ENCODE measurements at regions not wholly inside any gene's neighbourhood (a gene's known extent, or its start where the extent isn't known, plus 50 kb on each side); places are given as distances from the start of the nearest gene placed in this dataset.

GRCh38 chr5:175388531-175388930, 55.5 kb downstream of the DRD1 start:
- TF ChIP-seq CTCF (conservative IDR thresholded peaks at IDR 0.05): no peak
- Mint-ChIP-seq H3K27ac (ENCODE audit: unreplicated experiment) (no peak overlapping the region), H3K9me3 (no peaks in the 10 kb centered on the region), H3K36me3 (ENCODE audit: low read depth) (no peaks in the 10 kb centered on the region), H3K27me3 (ENCODE audit: low read depth) (peaks cover 13% of the 10 kb centered on the region), H3K4me1 (peaks cover 12% of the 10 kb centered on the region), H3K4me3 (no peak overlapping the region)
- DNase-seq (ENCODE audit: low read depth, low spot score): no peak

- H3K4me1 Mint-ChIP-seq: peaks cover 21% of the 10 kb centered on the region
- TF ChIP-seq CTCF (conservative IDR thresholded peaks at IDR 0.05): no peak
- no peaks in the 10 kb centered on the region for H3K36me3 Mint-ChIP-seq (ENCODE audit: low read depth)
- DNase-seq (ENCODE audit: low read depth, low spot score): no peak
- H3K9me3 Mint-ChIP-seq: no peaks in the 10 kb centered on the region
- H3K27ac Mint-ChIP-seq (ENCODE audit: unreplicated experiment): peak overlapping the region; percentile 36
- no peak overlapping the region for H3K4me3 Mint-ChIP-seq
- H3K27me3 Mint-ChIP-seq (ENCODE audit: low read depth): peaks cover 13% of the 10 kb centered on the region
Observed at GRCh38 chr5:175387144-175387543, 56.8 kb downstream of the DRD1 start.

- no peak overlapping the region for H3K4me3 Mint-ChIP-seq
- H3K4me1 Mint-ChIP-seq: peaks cover 21% of the 10 kb centered on the region
- DNase-seq (ENCODE audit: low read depth, low spot score): no peak
- H3K27ac Mint-ChIP-seq (ENCODE audit: unreplicated experiment): no peak overlapping the region
- H3K27me3 Mint-ChIP-seq (ENCODE audit: low read depth): peaks cover 14% of the 10 kb centered on the region
- no peaks in the 10 kb centered on the region for H3K9me3 Mint-ChIP-seq
- TF ChIP-seq CTCF (conservative IDR thresholded peaks at IDR 0.05): no peak
- H3K36me3 Mint-ChIP-seq (ENCODE audit: low read depth): no peaks in the 10 kb centered on the region
Observed at GRCh38 chr5:175386526-175386925, 57.5 kb downstream of the DRD1 start.

- peaks cover 21% of the 10 kb centered on the region for H3K4me1 Mint-ChIP-seq
- H3K27ac Mint-ChIP-seq (ENCODE audit: unreplicated experiment): no peak overlapping the region
- no peaks in the 10 kb centered on the region for H3K9me3 Mint-ChIP-seq
- DNase-seq (ENCODE audit: low read depth, low spot score): no peak
- peaks cover 20% of the 10 kb centered on the region for H3K27me3 Mint-ChIP-seq (ENCODE audit: low read depth)
- no peaks in the 10 kb centered on the region for H3K36me3 Mint-ChIP-seq (ENCODE audit: low read depth)
- no peak for TF ChIP-seq CTCF (conservative IDR thresholded peaks at IDR 0.05)
- no peak overlapping the region for H3K4me3 Mint-ChIP-seq
Observed at GRCh38 chr5:175385691-175386362, 58.2 kb downstream of the DRD1 start.

- H3K27me3 Mint-ChIP-seq (ENCODE audit: low read depth): peaks cover 20% of the 10 kb centered on the region
- no peak for TF ChIP-seq CTCF (conservative IDR thresholded peaks at IDR 0.05)
- no peaks in the 10 kb centered on the region for H3K36me3 Mint-ChIP-seq (ENCODE audit: low read depth)
- no peak for DNase-seq (ENCODE audit: low read depth, low spot score)
- H3K27ac Mint-ChIP-seq (ENCODE audit: unreplicated experiment): no peak overlapping the region
- H3K9me3 Mint-ChIP-seq: no peaks in the 10 kb centered on the region
- peaks cover 21% of the 10 kb centered on the region for H3K4me1 Mint-ChIP-seq
- no peak overlapping the region for H3K4me3 Mint-ChIP-seq
Observed at GRCh38 chr5:175384724-175385552, 59.0 kb downstream of the DRD1 start.

All from neural crest cell (in vitro differentiated cells).